HPDE6-E6E7 (cell line): ENCODE measurements at regions not wholly inside any gene's neighbourhood (a gene's known extent, or its start where the extent isn't known, plus 50 kb on each side); places are given as distances from the start of the nearest gene placed in this dataset.

Experiments
- DNase-seq: peaks from one replicate; pipeline ENCODE4 v3.0.0; 2011; ENCODE audit warnings: missing footprints; ENCODE audit errors: extremely low spot score

DNA sequence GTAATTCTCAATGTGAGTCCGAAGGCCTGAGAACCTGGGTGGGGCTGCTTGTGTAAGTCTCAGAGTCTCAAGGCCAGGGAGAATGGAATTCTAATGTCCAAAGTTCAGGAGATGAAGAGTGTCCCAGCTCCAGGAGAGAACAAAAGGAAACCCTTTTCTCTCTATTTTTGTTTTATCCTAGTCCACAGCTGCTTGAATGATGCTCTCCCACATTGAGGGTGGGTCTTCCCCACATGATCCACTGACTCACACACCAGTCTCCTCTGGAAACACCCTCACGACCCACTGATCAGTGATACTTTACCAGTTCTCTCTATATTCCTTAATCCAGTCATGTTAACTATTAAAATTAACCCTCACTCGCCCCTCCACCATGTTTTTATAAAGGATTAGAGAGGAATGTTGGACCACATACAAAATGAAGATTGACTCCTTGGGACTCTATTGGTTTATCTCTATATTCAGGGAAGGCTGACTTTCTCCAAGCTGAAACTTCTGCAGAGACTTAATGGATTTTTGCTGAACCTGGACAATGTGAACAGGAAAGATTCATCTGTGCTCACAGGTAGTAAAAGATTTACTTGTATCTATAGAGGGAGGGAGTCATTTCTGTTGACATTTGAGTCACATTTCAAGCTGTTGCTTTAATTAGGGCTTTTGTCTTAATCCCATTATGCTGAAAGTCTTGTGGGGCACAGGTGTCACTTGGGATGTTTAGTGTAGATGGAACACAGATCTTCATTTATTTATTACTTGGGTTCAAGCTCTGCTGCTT is 1061.0 kb upstream of the TMEM132C start:
- DNase-seq = no peak

DNA sequence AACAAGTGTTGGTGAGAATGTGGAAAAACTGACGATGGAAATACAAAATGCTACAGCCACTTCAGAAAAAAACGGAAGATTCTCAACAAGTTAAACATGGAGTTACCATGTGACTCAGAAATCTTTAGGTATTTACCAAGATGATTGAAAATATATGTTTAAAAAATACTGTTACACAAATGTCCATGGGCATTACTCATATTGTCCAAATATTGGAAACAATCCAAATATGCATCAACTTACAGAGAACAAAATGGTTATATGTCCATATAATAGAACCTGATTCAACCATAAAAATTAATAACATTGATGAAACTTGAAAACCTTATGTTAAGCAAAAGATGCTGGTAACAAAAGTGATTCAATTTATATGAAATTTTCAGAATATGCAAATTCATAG is 1057.7 kb upstream of the TMEM132C start:
- DNase-seq = no peak

DNA sequence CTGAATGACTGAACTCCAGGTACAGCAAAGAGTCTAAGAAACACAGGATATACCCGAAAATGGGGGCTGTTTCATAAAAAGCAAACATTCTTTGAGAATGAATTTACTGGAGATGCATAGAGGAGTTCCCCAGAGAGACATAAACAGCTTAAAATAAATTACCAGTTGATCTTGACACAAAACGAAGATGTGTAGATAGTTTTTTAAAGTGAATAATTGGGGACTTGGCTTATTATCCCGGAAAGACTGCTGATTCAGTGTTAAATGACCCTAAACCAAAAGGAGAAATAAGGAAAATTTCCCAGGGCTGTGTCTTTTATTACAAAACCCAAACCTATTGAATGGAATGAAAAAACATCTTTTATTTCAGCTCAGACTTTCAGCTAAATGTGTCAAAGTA is 1052.8 kb upstream of the TMEM132C start:
- no peak for DNase-seq

DNA sequence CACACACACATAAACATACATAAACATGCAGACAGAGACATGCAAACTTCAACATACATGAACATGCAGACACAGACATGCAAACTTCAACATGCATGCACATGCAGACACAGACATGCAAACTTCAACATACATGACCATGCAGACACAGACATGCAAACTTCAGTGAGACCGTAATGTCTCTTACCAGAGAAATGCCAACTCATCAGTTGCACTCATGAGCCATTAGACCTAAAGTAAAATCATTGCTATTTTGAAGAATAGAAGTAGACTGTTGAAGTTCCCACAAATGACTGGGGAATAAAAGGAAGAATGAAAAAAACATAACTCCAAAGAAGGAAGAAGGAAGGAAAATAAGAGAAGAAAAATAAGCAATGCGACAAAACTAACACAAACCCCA is 1044.0 kb upstream of the TMEM132C start:
- no peak for DNase-seq

DNA sequence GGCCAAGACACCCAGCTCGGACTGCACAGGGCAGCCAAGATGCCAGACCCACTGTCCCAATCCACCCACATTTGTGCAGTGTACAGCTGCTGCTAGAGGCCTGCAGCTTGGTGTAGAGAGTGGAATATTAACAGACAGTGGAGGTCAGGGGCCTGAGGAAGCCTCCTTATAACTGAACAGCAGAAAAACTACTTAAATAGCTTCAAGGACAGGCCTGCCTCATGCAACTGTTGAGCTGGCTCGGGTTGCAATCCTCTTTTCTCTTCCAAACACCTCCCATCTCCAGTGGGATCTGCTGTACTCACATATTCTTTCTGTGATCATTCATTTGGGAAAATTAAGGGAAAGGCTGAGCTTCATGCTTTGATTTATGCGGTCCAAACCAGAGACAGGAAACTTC is 1043.2 kb upstream of the TMEM132C start:
- DNase-seq = no peak

DNA sequence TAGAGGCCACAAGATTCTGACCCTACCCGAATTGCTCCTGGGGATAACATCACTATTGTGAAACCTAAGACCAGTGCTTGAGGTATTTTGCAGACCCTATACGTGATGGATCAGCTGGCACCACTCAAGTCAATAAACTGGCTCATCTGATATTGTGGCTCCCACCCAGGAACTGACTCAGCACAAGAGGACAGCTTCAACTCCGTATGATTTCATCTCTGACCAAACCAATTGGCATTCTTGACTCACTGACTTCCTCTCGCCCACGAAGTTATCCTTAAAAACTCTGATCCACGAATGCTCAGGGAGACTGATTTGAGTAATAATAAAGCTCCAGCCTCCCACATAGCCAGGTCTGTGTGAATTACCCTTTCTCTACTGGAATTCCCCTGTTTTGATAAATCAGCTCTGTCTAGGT is 1036.1 kb upstream of the TMEM132C start:
- peak; percentile 27 for DNase-seq

DNA sequence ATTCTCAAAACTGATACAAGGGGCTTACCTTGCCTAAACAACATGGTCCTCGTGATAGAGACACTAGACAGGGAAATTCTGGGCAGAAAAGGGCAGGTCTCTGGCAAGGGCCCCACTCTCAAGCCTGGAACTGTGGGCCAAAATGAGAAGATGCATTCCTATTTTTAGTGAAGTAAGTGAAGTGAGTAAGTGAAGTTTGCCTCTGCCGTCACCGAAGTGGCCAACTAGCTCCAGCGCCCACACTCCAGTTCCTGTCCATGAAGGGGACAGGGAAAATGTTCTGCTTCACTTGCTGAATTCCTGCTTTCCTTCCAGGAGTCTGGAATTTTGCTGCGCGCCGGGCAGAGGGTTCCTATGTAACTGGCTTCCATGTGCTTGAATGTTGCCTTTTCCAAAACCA is 1035.6 kb upstream of the TMEM132C start:
- no peak for DNase-seq

DNA sequence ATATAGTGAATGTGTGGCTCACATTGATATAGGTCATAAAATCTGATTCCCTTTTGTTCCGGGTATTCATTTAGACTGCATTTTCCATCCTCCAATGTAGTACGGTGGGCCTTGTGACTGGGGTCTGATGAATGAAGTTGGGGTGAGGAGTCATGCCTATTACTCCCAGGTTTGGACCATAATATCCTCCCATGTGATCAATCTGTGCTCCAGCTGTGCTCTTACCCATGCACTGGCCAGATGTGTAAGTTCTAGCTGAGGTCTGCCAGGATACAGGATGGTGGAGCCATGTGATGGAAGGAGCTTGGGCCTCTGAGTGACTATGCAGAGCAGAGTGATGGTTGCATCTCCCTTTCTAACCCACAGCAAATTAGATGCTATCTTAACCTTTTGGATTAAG is 1034.0 kb upstream of the TMEM132C start:
- no peak for DNase-seq

DNA sequence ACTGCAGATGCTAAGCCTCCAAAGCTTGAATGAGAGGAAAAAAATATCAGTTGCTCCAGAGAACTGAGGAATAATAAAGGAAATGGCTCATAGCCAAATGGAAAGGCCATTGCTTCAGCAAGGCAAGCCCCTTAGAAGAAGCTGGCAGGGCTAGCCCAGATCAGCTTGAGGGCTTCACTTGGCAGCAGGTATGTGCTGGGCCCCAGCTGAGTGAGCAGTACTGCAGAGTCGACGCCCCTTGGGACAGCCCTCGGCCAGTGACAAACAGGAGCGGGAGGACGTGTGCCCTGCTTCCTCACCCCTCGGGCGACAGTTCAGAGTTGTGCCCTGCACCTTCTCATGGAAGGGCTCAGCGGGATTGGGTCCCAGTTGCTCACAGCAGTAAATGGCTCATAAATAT is 1031.2 kb upstream of the TMEM132C start:
- no peak for DNase-seq

DNA sequence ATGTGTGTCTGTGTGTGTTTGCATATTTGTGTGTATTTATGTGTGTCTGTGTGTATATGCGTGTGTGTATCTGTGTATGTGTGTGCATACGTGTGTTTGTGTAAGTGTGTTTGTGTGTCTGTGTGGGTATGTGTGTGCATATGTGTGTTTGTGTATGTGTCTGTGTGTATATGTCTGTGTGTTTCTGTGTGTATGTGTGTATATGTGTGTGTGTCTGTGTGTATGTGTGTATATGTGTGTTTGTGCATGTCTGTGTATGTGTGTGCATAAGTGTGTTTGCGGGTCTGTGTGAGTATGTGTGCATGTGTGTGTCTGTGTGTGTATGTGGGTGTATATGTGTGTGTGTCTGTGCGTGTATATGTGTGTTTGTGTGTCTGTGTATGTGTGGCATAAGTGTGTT is 1030.5 kb upstream of the TMEM132C start:
- no peak for DNase-seq

DNA sequence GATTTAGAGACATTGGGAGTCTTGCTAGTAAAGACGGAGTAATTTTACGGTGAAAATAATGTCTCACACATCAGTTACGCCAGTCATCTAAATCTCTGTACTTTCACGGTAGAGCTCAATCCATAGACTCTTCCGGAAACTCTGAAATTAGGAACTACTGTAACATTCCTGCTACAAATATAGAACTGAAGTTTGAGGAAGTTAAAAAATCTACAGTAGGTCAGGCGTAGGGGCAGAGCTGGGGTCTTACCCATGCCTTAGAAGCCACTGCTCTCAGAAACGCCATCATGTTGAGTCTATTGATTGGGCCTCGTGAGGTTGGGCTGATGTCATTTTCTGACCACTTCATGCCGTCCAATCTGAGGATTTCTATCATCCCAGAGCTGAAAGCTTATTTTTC is 1029.8 kb upstream of the TMEM132C start:
- DNase-seq = no peak

DNA sequence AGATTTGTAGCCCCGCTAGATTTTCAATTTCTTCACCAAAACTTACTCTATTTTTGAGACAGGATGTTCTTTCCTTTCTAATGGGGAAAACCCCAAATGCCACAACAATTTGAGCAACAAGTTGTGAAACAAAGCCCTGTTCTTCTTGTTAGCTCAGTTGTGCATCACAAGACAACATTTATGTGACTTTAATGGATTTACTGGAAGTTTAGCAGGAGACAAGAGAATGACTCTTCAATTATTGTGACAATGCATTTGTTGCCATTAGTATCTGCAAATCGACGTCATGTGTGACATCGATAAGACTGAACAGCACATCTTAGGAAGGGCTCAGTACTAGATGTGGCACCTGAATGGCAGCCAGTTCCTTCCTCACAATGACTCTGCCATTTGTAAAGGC is 1028.9 kb upstream of the TMEM132C start:
- DNase-seq = no peak

DNA sequence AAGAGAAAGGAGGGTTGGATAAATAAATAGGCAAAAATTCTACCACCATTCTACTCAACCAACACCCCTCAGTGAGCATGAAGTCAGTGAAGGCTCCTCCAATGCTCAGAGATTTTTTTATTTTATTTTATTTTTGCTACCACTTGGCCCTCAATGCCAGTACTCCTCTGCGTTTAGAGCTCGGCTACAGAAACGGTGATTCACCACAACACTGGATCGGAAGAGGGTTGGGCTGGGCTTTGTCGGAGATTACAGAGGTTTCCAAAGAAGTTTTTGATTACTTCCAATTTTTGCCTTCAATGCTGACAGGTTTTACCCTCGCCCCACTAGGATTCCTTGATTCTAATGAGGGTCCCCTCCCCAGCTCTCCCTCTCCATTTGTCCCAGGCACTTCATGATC is 1027.2 kb upstream of the TMEM132C start:
- DNase-seq = no peak

DNA sequence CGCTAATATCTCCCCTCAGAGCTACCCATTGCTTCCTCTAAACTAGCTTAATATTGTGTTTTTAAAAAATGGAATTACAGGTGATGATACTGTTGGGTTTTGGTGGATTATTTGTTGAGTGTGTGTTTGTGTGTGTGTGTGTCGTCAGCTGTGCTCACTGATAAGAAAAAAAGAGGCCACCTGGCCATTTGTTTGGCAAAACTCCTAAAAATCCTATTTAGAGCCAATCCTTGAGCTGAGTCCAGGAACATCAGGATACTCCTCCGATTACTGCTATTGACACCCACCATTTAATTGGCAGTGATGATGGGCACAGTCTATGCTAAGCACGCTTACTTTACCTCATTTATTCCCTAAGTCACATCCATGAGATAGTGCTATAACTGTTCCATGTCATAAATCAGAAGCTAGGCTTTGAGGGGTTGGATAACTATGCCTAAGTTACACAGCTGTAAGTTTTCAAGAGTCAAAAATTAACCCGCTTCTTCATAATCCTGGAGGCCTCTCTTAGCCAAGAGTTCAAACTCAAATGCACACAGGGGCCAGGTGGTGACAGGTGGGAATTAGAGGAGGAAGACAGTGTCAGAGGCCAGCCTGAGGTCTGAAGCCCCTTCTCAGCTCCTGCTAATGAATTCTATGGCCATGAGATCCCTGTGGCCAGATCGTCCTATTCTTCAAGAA is 1026.6 kb upstream of the TMEM132C start:
- DNase-seq = no peak

DNA sequence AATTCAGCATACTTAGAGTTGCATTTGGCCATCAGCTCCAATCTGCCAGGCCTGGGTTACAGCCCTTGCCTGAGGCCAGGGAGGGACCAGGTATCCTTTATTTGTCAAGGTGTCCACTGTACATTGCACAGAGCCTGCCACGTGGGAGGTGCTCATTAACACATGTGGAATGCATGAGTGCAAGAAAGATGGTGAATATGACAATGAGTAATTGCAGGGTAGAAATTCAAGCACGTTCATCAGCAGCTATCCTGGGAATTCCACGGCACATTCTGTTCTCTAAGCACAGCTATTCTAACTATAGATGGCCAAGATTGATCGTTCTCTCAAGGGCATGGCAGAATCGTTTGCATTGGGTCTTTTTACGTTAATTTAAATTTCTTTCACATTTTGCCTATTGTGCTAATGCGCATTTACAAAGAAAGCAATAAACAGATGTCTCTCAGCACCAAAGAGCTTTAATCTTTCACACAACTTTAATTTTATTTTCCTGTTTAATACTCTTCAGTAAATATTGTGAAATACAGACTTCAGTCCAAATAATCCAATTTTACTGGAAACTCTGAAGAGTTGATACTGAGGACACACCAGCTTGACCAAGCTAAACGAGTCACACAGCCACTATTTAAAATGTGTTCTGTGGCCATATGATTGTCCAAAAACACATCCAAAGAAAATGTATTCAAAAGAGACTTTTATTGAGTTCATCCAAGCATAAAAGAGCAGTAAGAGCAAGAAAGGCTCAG is 1025.7 kb upstream of the TMEM132C start:
- DNase-seq = peak; percentile 67

DNA sequence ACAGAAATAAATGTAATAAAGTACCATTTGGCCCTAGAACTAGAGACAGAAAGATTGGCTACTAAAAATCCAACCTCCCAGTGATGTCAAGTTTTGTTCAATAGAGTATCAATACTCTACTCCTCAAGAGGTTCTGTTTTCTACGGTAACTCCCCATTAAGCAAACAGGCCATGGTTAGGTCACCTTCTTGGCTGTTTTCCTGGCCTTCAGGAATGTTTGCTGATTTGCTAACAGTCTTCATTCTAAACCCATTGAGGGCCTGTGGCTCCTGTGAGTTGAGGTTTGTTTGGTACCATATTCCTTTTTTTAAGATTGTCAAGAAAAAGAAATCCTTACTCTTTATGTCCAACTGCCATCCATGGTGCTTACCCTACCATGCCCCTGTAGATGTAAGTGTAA is 1022.0 kb upstream of the TMEM132C start:
- DNase-seq = no peak

DNA sequence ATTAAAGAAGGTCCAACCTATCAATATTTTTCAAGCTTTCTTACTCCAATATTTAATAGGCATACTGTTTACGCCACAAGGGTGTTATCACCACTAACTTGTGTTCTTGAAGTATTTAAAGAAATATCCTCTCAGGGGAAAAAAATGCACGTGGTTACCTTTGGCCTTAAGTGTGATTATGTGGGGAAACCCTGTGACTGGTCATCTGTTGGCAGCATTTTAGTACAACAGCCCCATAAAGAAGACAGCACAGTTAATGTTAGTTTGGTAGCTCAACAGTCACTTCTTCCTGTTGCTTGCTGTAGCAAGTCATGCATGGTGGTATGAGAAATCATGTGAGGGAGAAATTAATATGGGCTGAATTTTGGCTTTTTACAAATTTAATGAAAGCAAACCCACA is 1021.5 kb upstream of the TMEM132C start:
- DNase-seq = no peak

DNA sequence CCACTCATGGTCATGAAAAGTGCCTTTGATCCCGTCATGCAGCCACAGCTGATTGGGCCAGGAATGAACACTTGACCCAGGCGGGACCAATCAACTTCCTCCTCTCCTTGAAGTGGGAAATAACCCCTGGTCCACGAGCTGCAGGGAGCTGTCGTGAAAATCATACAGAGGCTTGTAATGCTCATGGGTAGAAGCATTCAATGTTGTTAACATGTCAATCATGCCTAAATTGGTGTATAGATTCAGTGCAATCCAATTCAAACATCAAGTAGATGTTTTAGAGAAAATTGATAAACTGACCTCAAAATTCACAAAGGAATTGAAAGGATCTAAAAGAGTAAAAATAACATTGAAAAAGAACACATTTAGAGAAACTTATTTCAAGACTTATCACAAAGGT is 1019.0 kb upstream of the TMEM132C start:
- no peak for DNase-seq

DNA sequence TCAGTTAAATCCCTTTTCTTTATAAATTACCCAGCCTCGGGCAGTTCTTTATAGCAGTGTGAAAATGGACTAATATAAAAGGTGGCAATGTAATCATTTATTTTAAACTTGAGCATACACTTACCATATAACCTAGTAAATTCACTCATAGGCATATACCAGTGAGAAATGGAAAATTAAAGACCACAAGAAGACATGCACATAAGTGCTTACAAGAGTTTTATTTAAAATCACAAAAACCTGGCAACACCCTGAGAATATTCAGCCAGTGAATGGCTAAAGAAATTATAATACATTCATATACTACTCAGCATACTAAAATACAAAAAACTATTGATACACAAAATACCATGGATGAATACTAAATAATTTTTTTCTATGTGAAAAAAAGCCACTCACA is 1017.5 kb upstream of the TMEM132C start:
- no peak for DNase-seq

DNA sequence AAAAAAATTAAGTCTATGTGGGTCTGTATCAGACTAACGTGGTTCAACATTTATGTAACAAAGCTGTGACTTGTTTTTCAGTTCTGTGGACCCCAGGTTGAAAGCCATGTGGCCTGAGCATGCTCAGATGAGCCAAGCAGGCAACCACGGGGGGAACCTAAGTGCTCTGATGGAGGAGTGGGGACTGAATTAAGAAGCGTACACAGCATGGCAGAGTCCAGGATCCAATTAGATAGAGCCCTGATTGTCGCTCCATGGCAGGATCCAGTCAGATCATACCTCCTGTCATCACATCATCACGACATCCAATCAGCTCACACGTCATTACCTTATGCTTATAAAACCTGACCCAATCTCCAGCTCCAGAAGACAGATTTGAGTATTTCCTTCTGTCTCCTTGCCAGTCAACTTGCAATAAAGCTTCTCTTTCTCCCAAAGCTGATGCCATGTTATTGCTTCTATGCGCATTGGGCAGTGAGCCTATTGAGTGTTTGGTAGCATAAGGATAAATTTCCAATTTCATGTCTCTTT is 1013.1 kb upstream of the TMEM132C start:
- no peak for DNase-seq

DNA sequence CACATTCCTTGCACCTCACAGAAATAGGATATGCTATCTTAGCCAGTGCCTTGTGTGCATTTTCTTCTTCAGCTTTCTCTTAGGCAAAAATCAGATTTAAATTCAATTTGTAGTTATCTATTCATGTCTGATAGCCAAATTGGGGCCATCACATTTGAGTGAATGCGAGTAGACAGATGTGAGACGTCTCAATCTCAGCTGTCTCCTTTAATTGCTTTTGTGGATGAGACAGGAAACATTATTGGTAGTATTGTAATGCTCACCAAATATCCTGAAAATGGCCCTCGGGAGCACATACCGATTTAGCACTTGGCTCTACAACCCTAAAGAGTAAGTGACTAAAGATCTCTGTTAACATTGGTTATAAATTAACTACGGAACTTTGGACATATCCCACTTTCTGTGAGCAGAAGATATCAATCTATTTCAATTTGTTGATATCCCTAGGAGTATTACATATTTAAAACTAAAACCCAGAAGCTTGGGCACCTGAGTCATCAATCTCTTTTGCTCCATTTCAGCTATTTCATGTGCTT is 1012.5 kb upstream of the TMEM132C start:
- DNase-seq = no peak

DNA sequence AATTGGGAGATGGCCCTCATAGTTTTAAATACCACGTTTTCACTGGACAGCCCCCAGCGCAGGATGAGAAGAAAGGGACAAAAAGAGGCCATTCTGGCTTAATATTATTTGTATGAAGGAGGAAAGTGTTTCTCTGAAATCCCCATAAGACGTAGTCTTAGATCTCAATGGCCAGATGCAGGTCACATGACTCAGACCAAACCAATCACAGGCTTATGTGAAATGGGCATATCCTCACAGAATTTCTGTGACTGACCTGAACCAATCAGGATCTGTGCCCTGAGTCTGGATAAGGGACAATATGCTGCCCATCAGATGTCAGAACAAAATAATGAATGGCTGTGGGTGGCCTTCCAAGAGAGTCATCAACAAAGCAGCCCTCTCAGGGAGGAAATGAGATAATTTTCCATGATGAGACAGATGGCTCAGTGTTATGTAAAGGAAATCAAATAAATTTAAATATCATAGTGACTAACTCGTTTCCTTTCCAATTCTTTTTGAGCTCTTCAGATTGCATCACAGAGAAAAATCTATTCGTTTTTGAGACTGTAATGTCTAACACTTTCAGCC is 1009.5 kb upstream of the TMEM132C start:
- DNase-seq = no peak
